HCT116 (cell line): ENCODE measurements at regions not wholly inside any gene's neighbourhood (a gene's known extent, or its start where the extent isn't known, plus 50 kb on each side); places are given as distances from the start of the nearest gene placed in this dataset.

ENCODE experiments used
- ATAC-seq: fragments of 200-7000 bp; cut with Tn5 transposase; 2 replicates; pipeline ENCODE4 v1.9.1; 2020; ENCODE audit warnings: mild to moderate bottlenecking, moderate library complexity
- BruUV-seq: library from RNA; stranded (reverse); fragments of 400-500 nt; replicated peaks from 2 replicates; lab custom pipeline; 2021; lab: Mats Ljungman, UMichigan
- CTCF ChIA-PET: fragments of 300-600 bp; sonication (Branson Sonifier 250); formaldehyde crosslinking; loops from one replicate; lab custom pipeline; 2021; ENCODE audit warnings: antibody characterized with exemption; lab: Charles Lee
- POLR2A ChIA-PET: fragments of 300-600, 350-600 bp; sonication (Branson Sonifier 250); formaldehyde crosslinking; loops from one replicate; lab custom pipeline; 2021; ENCODE audit warnings: antibody characterized with exemption; lab: Charles Lee
- RAD21 ChIA-PET, 2 experiments: fragments of 300-600 bp; sonication (Branson Sonifier 250); formaldehyde crosslinking; loops; one replicate each; lab custom pipeline; 2023; ENCODE audit warnings: low total read pairs in 2 of 2; ENCODE audit not compliant: uncharacterized antibody in 2 of 2, unreplicated experiment in 2 of 2, low non-redundant PET in 1 of 2; lab: Charles Lee
- DNase-seq: peaks from one replicate; pipeline ENCODE4 v3.0.0-alpha.2; 2010; ENCODE audit warnings: low read depth, low spot score
- H2AFZ ChIP-seq: fragments of 200-600 bp; shearing (Covaris generic), sonication (generic); 2 replicates; pipeline ENCODE4 v1.6.1; 2017; ENCODE audit warnings: low read depth, mixed run types, mixed read lengths, antibody characterized with exemption, low read length; ENCODE audit not compliant: poor library complexity, severe bottlenecking
- H3K27ac ChIP-seq: 2 replicates; pipeline ENCODE4 v1.5.1; 2012; ENCODE audit warnings: low read depth, low read length
- H3K27me3 ChIP-seq: fragments of 200-600 bp; sonication (generic); 2 replicates; pipeline ENCODE4 v1.6.1; 2016; ENCODE audit warnings: mixed run types, low read length, mixed read lengths; ENCODE audit not compliant: insufficient read depth
- H3K36me3 ChIP-seq, 2 experiments: fragments of 200-500 bp in 1 of 2; fragments of 200-600 bp in 1 of 2; sonication (Bioruptor generic) in 1 of 2; sonication (generic) in 1 of 2; 2 replicates each; pipeline versions ENCODE4 v1.5.1 to v1.6.1; 2014 to 2016; ENCODE audit warnings: low read length in 2 of 2, inconsistent platforms in 1 of 2, mixed read lengths in 1 of 2, mixed run types in 1 of 2; ENCODE audit not compliant: insufficient read depth in 2 of 2, control insufficient read depth in 1 of 2
- H3K4me1 ChIP-seq, 2 experiments: fragments of 200-600 bp in 1 of 2; sonication (generic) in 1 of 2; 2 replicates each; pipeline versions ENCODE4 v1.5.1 to v1.6.1; 2012 to 2017; ENCODE audit warnings: low read length in 2 of 2, inconsistent platforms in 1 of 2, mild to moderate bottlenecking in 1 of 2, mixed read lengths in 1 of 2, mixed run types in 1 of 2, moderate library complexity in 1 of 2; ENCODE audit not compliant: insufficient read depth in 2 of 2, control insufficient read depth in 1 of 2
- H3K4me2 ChIP-seq: fragments of 200-600 bp; sonication (generic); 2 replicates; pipeline ENCODE4 v1.6.1; 2017; ENCODE audit warnings: mixed run types, low read length, mixed read lengths
- H3K4me3 ChIP-seq, 2 experiments: fragments of 200-600 bp in 1 of 2; sonication (generic) in 1 of 2; replicated peaks in 1 of 2; 2 replicates each; pipeline ENCODE4 v1.5.1; 2011 to 2016; ENCODE audit warnings: low read length in 2 of 2, control low read depth in 1 of 2, low read depth in 1 of 2, mild to moderate bottlenecking in 1 of 2, mixed read lengths in 1 of 2, mixed run types in 1 of 2
- H3K79me2 ChIP-seq: fragments of 200-600 bp; sonication (generic); 2 replicates; pipeline ENCODE4 v1.6.1; 2017; ENCODE audit warnings: mild to moderate bottlenecking, mixed run types, low read length, moderate library complexity, mixed read lengths; ENCODE audit not compliant: insufficient read depth
- H3K9ac ChIP-seq: fragments of 200-600 bp; sonication (generic); 2 replicates; pipeline ENCODE4 v1.6.1; 2016; ENCODE audit warnings: low read length, mixed read lengths
- H3K9me2 ChIP-seq: fragments of 200-600 bp; sonication (generic), shearing (Covaris generic); 2 replicates; pipeline ENCODE4 v1.6.1; 2017; ENCODE audit warnings: mixed run types, mild to moderate bottlenecking, moderate library complexity; ENCODE audit not compliant: insufficient read depth
- H3K9me3 ChIP-seq, 2 experiments: fragments of 200-500 bp in 1 of 2; fragments of 200-600 bp in 1 of 2; sonication (Bioruptor generic) in 1 of 2; sonication (generic) in 1 of 2; 2 replicates each; pipeline ENCODE4 v1.6.1; 2014 to 2017; ENCODE audit warnings: low read length in 2 of 2, mixed read lengths in 2 of 2, inconsistent platforms in 1 of 2, low read depth in 1 of 2, mild to moderate bottlenecking in 1 of 2, mixed run types in 1 of 2, moderate library complexity in 1 of 2; ENCODE audit not compliant: control insufficient read depth in 1 of 2, insufficient read depth in 1 of 2
- H4K20me1 ChIP-seq: fragments of 200-600 bp; sonication (generic), shearing (Covaris generic); 2 replicates; pipeline ENCODE4 v1.6.1; 2017; ENCODE audit warnings: mixed run types, mild to moderate bottlenecking, moderate library complexity; ENCODE audit not compliant: insufficient read depth
- CTCF ChIP-seq, 3 experiments: fragments of 200-600 bp in 1 of 3; sonication (generic) in 1 of 3; IDR thresholded peaks in 2 of 3; conservative IDR thresholded peaks in 1 of 3; 2 replicates each; pipeline ENCODE4 v1.5.1; 2012 to 2017; ENCODE audit warnings: low read depth in 2 of 3, low read length in 2 of 3, antibody characterized with exemption in 1 of 3, borderline replicate concordance in 1 of 3, control low read depth in 1 of 3, mild to moderate bottlenecking in 1 of 3, mixed read lengths in 1 of 3, mixed run types in 1 of 3, moderate library complexity in 1 of 3; ENCODE audit not compliant: insufficient read depth in 1 of 3
- EZH2 ChIP-seq: fragments of 200-600 bp; sonication (generic); IDR thresholded peaks from 2 replicates; pipeline ENCODE4 v1.6.1; 2017; ENCODE audit warnings: antibody characterized with exemption, mixed run types
- EZH2phosphoT487 ChIP-seq: fragments of 200-600 bp; IDR thresholded peaks from 2 replicates; pipeline ENCODE4 v1.6.1; 2018; ENCODE audit warnings: antibody characterized with exemption, borderline replicate concordance
- JUND ChIP-seq: IDR thresholded peaks from 2 replicates; pipeline ENCODE4 v1.6.1; 2012
- MAX ChIP-seq: IDR thresholded peaks from 2 replicates; pipeline ENCODE4 v1.6.1; 2012
- RAD21 ChIP-seq: IDR thresholded peaks from 2 replicates; pipeline ENCODE4 v1.6.1; 2012; ENCODE audit warnings: low read depth, mild to moderate bottlenecking
- SIN3A ChIP-seq: IDR thresholded peaks from 2 replicates; pipeline ENCODE4 v1.6.1; 2012; ENCODE audit warnings: low read depth
- SRF ChIP-seq: IDR thresholded peaks from 2 replicates; pipeline ENCODE4 v1.6.1; 2012; ENCODE audit warnings: low read depth
- YY1 ChIP-seq: IDR thresholded peaks from 2 replicates; pipeline ENCODE4 v1.6.1; 2011; ENCODE audit warnings: low read length, low read depth, moderate library complexity, mild to moderate bottlenecking; ENCODE audit not compliant: insufficient replicate concordance; ENCODE audit errors: extremely low read depth
- intact Hi-C: fragments of 100-400 bp; cut with micrococcal nuclease; formaldehyde crosslinking; loops from 2 replicates; pipeline ENCODE4 v1.10.0; 2022
- TF ChIP-seq, protein P1 (sequence below): IDR thresholded peaks from 2 replicates; pipeline ENCODE4 v1.6.1; 2012

GRCh38 chr14:106564058-106564643 is 1037.8 kb downstream of the TMEM121 start:
- H3K27ac ChIP-seq: no peak overlapping the region
- CTCF ChIA-PET: no interaction called here
- H3K9me3 ChIP-seq: peaks cover 0 to 21% of the 10 kb centered on the region in 2 experiments; a peak in 2 of 4 replicates
- no peaks in the 10 kb centered on the region for H4K20me1 ChIP-seq
- no peaks in the 10 kb centered on the region for H3K36me3 ChIP-seq
- no peaks in the 10 kb centered on the region for H3K27me3 ChIP-seq
- no peak overlapping the region for H2AFZ ChIP-seq
- RAD21 ChIA-PET: no interaction called here
- H3K79me2 ChIP-seq: no peaks in the 10 kb centered on the region
- H3K4me3 ChIP-seq: no peak overlapping the region
- intact Hi-C loops: no loop called here
- H3K4me1 ChIP-seq: no peaks in the 10 kb centered on the region
- DNase-seq (no peak), ATAC-seq (no peak)
- H3K4me2 ChIP-seq: no peak overlapping the region
- H3K9ac ChIP-seq: no peak overlapping the region
- BruUV-seq: no TSS peak
- peak in 2 of 3 experiments; percentile 43 to 48; a peak in 4 of 6 replicates for TF ChIP-seq CTCF (IDR thresholded peaks at IDR 0.05 in 2 of 3, conservative IDR thresholded peaks at IDR 0.05 in 1 of 3; ENCODE audit: borderline replicate concordance in 1 of 3, insufficient read depth in 1 of 3, low read depth in 2 of 3, low read length in 2 of 3)
- TF ChIP-seq YY1: no peak
- H3K9me2 ChIP-seq: no peaks in the 10 kb centered on the region
- POLR2A ChIA-PET: no interaction called here

DNA sequence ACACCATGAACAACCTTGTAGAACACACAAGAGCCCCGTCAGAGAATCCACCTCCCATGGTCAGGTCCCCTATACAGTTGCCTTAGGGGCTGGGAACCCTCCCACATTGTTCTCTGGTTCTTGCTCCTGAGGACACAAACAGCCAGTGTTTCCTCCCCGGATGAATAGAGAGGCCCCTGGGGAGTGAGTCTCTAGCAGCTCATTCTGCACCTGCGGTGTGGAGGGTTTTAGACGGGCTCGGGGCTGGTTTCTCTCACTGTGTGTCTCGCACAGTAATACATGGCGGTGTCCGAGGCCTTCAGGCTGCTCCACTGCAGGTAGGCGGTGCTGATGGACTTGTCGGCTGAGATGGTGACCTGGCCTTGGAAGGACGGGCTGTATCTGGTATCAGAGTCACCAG is 1052.1 kb downstream of the TMEM121 start:
- intact Hi-C loops: no loop called here
- RAD21 ChIA-PET: no interaction called here
- Histone ChIP-seq H3K36me3 (no peaks in the 10 kb centered on the region), H3K4me3 (no peak overlapping the region), H2AFZ (no peak overlapping the region), H3K4me2 (no peak overlapping the region), H3K9me3 (peaks cover 7 to 14% of the 10 kb centered on the region in 2 experiments; a peak in 2 of 4 replicates), H3K9ac (no peak overlapping the region), H3K79me2 (no peaks in the 10 kb centered on the region), H3K27ac (no peak overlapping the region), H3K9me2 (no peaks in the 10 kb centered on the region), H3K4me1 (no peaks in the 10 kb centered on the region), H4K20me1 (no peaks in the 10 kb centered on the region), H3K27me3 (no peaks in the 10 kb centered on the region)
- POLR2A ChIA-PET: no interaction called here
- DNase-seq (no peak), ATAC-seq (no peak)
- TF ChIP-seq, protein P1, sequence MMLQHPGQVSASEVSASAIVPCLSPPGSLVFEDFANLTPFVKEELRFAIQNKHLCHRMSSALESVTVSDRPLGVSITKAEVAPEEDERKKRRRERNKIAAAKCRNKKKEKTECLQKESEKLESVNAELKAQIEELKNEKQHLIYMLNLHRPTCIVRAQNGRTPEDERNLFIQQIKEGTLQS: no peak
- TF ChIP-seq MAX (no peak), SRF (no peak), EZH2phosphoT487 (no peak), RAD21 (no peak), EZH2 (no peak), SIN3A (no peak), JUND (no peak)
- CTCF ChIA-PET: no interaction called here
- no TSS peak for BruUV-seq
